Hepatocyte (in vitro differentiated cells): ENCODE measurements at regions not wholly inside any gene's neighbourhood (a gene's known extent, or its start where the extent isn't known, plus 50 kb on each side); places are given as distances from the start of the nearest gene placed in this dataset.

Experiments used
- DNase-seq: peaks from one replicate; pipeline ENCODE4 v3.0.0-alpha.2; 2016; ENCODE audit warnings: low spot score
- H2AFZ ChIP-seq: fragments of 200-600 bp; sonication (generic); 2 replicates; pipeline ENCODE4 v1.6.0; 2016; ENCODE audit warnings: antibody characterized with exemption, mild to moderate bottlenecking
- H3K27ac ChIP-seq: fragments of 200-600 bp; sonication (generic); 2 replicates; pipeline ENCODE4 v1.5.1; 2016; ENCODE audit warnings: mild to moderate bottlenecking
- H3K27me3 ChIP-seq: fragments of 200-600 bp; sonication (generic); 2 replicates; pipeline ENCODE4 v1.6.1; 2016
- H3K36me3 ChIP-seq: fragments of 200-600 bp; sonication (generic); replicated peaks from 2 replicates; pipeline ENCODE4 v1.5.1; 2016; ENCODE audit warnings: low read depth; ENCODE audit not compliant: insufficient read depth
- H3K4me1 ChIP-seq: fragments of 200-600 bp; sonication (generic); 2 replicates; pipeline ENCODE4 v1.5.1; 2016; ENCODE audit warnings: mild to moderate bottlenecking, moderate library complexity; ENCODE audit not compliant: insufficient read depth
- H3K4me2 ChIP-seq: fragments of 200-600 bp; sonication (generic); 2 replicates; pipeline ENCODE4 v1.6.0; 2016
- H3K4me3 ChIP-seq: fragments of 200-600 bp; sonication (generic); 2 replicates; pipeline ENCODE4 v1.5.1; 2016; ENCODE audit warnings: mild to moderate bottlenecking
- H3K79me2 ChIP-seq: fragments of 200-600 bp; sonication (generic); 2 replicates; pipeline ENCODE4 v1.6.0; 2017; ENCODE audit warnings: mild to moderate bottlenecking
- H3K9me2 ChIP-seq: fragments of 200-600 bp; sonication (generic); replicated peaks from 2 replicates; pipeline ENCODE4 v1.6.0; 2017; ENCODE audit warnings: mild to moderate bottlenecking; ENCODE audit not compliant: insufficient read depth
- H3K9me3 ChIP-seq: fragments of 200-600 bp; sonication (generic); 2 replicates; pipeline ENCODE4 v1.5.1; 2016; ENCODE audit warnings: low read depth, mild to moderate bottlenecking
- H4K20me1 ChIP-seq: fragments of 200-600 bp; sonication (generic); 2 replicates; pipeline ENCODE4 v1.6.0; 2016; ENCODE audit warnings: mild to moderate bottlenecking; ENCODE audit not compliant: insufficient read depth, poor library complexity, severe bottlenecking
- EZH2 ChIP-seq: fragments of 200-600 bp; sonication (generic); IDR thresholded peaks from 2 replicates; pipeline ENCODE4 v1.6.1; 2016; ENCODE audit warnings: antibody characterized with exemption, mild to moderate bottlenecking, borderline replicate concordance
- EZH2phosphoT487 ChIP-seq: fragments of 200-600 bp; sonication (generic); IDR thresholded peaks from one replicate; pipeline ENCODE4 v1.6.1; 2018; ENCODE audit warnings: antibody characterized with exemption, mild to moderate bottlenecking, low read depth, moderate library complexity; ENCODE audit not compliant: unreplicated experiment, severe bottlenecking
- WGBS: methylation state at CpG from one replicate; pipeline ENCODE4 v1.1.6; 2016; ENCODE audit warnings: low lambda C conversion rate; ENCODE audit errors: missing lambda C conversion rate; 5-methylcytosine and 5-hydroxymethylcytosine counted together
- TF ChIP-seq, protein P1 (sequence below): fragments of 200-600 bp; sonication (generic); IDR thresholded peaks from 2 replicates; pipeline ENCODE4 v1.5.1; 2016; ENCODE audit warnings: antibody characterized with exemption, mild to moderate bottlenecking; ENCODE audit not compliant: poor library complexity

DNA sequence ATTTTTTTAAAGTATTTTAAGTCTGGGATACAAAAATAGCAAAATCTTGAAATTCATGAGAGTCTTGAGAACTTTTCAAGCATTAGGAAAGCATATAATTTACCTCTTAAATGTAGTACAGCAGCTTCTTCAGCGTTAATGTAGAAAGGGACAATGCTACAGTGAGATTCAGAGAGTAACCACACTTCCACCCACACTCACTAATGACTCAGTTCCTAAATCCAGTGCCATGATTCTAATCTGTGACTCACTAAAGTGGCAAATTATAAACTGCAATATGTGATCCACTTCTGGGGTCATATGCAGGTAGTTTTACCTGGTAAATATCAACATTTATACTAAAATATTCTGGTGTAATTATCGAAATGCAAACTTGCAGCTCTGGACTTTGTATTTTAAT lies 434.5 kb upstream of the TUSC1 start:
- TF ChIP-seq EZH2phosphoT487 (no peak), EZH2 (no peak)
- TF ChIP-seq, protein P1, sequence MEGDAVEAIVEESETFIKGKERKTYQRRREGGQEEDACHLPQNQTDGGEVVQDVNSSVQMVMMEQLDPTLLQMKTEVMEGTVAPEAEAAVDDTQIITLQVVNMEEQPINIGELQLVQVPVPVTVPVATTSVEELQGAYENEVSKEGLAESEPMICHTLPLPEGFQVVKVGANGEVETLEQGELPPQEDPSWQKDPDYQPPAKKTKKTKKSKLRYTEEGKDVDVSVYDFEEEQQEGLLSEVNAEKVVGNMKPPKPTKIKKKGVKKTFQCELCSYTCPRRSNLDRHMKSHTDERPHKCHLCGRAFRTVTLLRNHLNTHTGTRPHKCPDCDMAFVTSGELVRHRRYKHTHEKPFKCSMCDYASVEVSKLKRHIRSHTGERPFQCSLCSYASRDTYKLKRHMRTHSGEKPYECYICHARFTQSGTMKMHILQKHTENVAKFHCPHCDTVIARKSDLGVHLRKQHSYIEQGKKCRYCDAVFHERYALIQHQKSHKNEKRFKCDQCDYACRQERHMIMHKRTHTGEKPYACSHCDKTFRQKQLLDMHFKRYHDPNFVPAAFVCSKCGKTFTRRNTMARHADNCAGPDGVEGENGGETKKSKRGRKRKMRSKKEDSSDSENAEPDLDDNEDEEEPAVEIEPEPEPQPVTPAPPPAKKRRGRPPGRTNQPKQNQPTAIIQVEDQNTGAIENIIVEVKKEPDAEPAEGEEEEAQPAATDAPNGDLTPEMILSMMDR, result no peak
- H4K20me1 ChIP-seq, result no peaks in the 10 kb centered on the region
- H3K27ac ChIP-seq, result no peak overlapping the region
- H2AFZ ChIP-seq, result no peak overlapping the region
- no peak overlapping the region for H3K4me2 ChIP-seq
- H3K36me3 ChIP-seq, result no peaks in the 10 kb centered on the region
- no peaks in the 10 kb centered on the region for H3K79me2 ChIP-seq
- no peaks in the 10 kb centered on the region for H3K27me3 ChIP-seq
- WGBS, result 88% methylated on average over 2 of the region's 2 CpGs
- DNase-seq, result no peak
- H3K9me2 ChIP-seq, result no peaks in the 10 kb centered on the region
- H3K9me3 ChIP-seq, result no peaks in the 10 kb centered on the region
- H3K4me1 ChIP-seq, result no peaks in the 10 kb centered on the region
- H3K4me3 ChIP-seq, result no peak overlapping the region

DNA sequence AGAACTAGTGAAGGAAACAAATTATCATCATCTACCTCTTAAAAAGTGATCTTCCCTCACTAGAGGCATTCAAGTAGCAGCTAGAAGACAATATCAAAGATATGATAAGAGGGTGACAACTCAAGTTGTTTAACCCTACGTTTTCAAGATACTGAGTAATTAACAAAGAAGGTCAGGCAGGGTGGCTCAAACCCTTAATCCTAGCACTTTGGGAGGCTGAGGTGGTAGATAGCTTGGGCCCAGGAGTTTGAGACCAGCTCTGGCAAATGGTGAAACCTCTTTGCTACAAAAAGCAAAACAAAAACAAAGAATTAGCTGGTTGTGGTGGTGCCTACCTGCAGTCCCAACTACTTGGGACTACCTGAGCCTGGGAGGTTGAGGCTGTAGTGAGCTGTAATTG lies 408.2 kb upstream of the TUSC1 start:
- 23% methylated on average over 1 of the region's 1 CpG for WGBS
- Histone ChIP-seq H3K27me3 (no peaks in the 10 kb centered on the region), H3K4me1 (no peaks in the 10 kb centered on the region), H3K36me3 (no peaks in the 10 kb centered on the region), H3K9me3 (no peaks in the 10 kb centered on the region), H4K20me1 (no peaks in the 10 kb centered on the region), H3K4me3 (no peak overlapping the region), H3K4me2 (no peak overlapping the region), H2AFZ (no peak overlapping the region), H3K27ac (no peak overlapping the region), H3K9me2 (no peaks in the 10 kb centered on the region), H3K79me2 (no peaks in the 10 kb centered on the region)
- DNase-seq, result no peak
- TF ChIP-seq, protein P1, result no peak
- TF ChIP-seq EZH2phosphoT487 (no peak), EZH2 (no peak)

DNA sequence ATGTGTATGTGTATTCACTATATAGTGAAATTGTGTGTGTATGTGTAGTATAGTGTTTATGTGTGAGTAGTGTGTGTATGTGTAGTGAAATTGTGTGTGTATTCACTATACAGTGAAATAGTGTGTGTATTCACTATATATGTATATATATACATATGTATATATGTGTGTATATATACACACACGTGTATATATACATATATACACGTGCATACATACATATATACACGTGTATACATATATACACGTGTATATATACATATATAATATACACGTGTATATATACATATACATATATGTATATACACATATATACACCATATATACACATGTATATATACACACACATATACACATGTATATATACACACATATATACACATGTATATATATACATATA lies 403.6 kb upstream of the TUSC1 start:
- Histone ChIP-seq H3K27ac (no peak overlapping the region), H3K9me2 (no peaks in the 10 kb centered on the region), H3K79me2 (no peaks in the 10 kb centered on the region), H3K36me3 (no peaks in the 10 kb centered on the region), H3K4me3 (no peak overlapping the region), H4K20me1 (no peaks in the 10 kb centered on the region), H3K9me3 (no peaks in the 10 kb centered on the region), H3K4me1 (no peaks in the 10 kb centered on the region), H3K27me3 (no peaks in the 10 kb centered on the region), H2AFZ (no peak overlapping the region), H3K4me2 (no peak overlapping the region)
- TF ChIP-seq EZH2 (no peak), EZH2phosphoT487 (no peak)
- TF ChIP-seq, protein P1, result no peak
- no peak for DNase-seq
- WGBS, result 69% methylated on average over 5 of the region's 5 CpGs

DNA sequence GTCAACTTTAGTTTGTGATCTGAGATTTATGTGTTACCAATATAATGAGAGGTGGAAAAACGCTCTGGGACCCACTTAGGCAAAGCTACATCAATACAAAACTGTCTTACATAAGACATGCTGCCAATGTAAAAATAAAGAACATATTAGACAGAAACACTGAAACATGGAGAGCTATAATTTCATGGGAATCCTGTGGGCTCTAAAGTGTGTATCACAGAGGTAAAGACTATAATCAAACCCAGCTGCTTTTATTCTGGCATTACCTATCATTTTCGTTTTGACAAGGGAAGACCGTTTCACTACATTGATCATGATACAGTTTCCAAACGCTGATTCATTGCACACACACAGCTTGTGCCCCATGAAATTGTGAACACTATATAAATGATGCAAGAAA lies 400.5 kb upstream of the TUSC1 start:
- WGBS, result 67% methylated on average over 4 of the region's 4 CpGs
- no peaks in the 10 kb centered on the region for H4K20me1 ChIP-seq

More for the DNA sequence above, 400.5 kb upstream of the TUSC1 start:
- no peaks in the 10 kb centered on the region for H3K79me2 ChIP-seq
- H3K9me3 ChIP-seq, result no peaks in the 10 kb centered on the region
- no peak overlapping the region for H3K27ac ChIP-seq
- no peak overlapping the region for H2AFZ ChIP-seq
- no peak overlapping the region for H3K4me3 ChIP-seq
- H3K27me3 ChIP-seq, result no peaks in the 10 kb centered on the region
- no peaks in the 10 kb centered on the region for H3K36me3 ChIP-seq
- no peak overlapping the region for H3K4me2 ChIP-seq
- no peaks in the 10 kb centered on the region for H3K4me1 ChIP-seq
- TF ChIP-seq, protein P1, result no peak
- TF ChIP-seq EZH2 (no peak), EZH2phosphoT487 (no peak)
- no peak for DNase-seq
- no peaks in the 10 kb centered on the region for H3K9me2 ChIP-seq
